ENCODE measurements at regions not wholly inside any gene's neighbourhood (a gene's known extent, or its start where the extent isn't known, plus 50 kb on each side); places are given as distances from the start of the nearest gene placed in this dataset.
"Not testable (repeated sequence)": the region's sequence is repeated elsewhere in the genome, so short reads cannot be mapped to it uniquely, and the experiment has no call there.

DNA sequence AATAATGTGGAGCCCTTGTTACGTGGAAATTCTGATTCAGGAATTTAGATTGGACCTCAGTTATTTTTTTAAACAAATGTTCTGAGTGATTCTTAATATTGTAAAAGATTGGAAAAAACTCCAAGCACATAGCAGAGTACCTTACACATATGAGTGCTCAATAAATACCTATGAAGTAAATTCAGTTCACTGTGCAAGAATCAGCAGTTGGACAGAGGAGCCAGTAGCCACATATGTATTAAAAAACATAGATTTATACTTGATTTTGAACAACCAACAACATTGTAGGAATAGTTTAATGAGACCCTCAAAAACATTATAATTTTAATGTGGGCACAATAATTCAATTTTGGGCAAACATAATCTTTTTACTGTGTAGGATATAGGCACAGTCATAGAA, 109.3 kb upstream of the B3GAT2 start:
- no peak for DNase-seq

DNA sequence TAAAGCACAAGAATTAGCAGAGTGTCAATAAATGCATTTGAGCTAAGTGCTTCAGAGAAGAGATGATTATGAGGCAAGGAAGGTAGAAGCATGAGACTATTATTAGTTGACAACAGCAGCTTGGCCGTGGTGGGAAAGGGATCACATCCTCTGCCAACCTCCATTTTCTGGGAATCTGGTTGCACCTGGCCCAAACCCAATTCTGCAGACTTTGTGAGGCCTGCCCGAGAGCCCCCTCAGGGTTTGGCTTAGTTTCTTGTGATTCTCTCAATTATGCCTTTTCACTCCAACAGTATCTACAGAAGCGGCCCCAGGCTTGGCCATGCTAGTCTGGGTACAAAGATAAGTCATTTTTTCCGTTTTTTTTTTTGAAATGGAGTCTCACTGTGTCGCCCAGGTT, 111.0 kb upstream of the B3GAT2 start:
- peak; percentile 98 for DNase-seq

DNA sequence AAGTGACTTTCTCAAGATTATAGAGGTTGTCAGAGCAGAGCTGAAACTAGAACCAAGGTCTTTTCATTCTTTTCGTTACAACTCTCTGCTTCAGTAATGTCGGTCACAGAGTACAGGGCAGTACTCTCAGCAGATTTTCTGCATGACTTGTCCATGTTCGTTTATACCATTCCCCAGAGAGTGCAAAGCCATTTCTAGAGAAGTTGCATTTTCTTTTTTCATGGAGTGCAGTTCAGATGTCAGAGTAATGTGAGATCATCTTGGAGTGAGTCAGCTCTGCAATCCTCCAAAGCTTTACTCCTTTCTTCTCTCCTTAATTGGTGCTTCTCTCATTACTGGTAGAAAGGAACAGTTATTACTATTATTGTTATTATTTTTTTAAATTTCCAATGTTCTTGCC, 115.6 kb upstream of the B3GAT2 start:
- peak; percentile 73 for DNase-seq

DNA sequence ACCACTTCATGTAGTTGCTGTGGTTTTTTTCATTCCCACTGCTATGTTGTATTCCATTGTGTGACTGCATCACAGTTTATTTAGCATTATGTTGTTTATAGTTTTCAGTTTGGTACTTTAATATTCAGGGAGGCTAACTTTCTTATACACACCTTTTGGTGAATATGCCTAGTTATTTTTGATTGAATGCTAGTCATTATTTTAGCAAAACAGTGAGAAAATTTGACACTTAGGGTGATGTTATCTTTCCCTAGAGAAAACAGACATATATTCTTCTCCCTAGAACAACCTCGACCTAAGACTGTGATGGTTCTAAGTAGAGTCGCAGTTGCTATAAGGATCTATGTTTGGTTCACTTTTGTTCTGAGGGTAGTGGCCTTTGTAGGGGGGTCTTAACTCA, 120.8 kb upstream of the B3GAT2 start:
- DNase-seq = no peak

DNA sequence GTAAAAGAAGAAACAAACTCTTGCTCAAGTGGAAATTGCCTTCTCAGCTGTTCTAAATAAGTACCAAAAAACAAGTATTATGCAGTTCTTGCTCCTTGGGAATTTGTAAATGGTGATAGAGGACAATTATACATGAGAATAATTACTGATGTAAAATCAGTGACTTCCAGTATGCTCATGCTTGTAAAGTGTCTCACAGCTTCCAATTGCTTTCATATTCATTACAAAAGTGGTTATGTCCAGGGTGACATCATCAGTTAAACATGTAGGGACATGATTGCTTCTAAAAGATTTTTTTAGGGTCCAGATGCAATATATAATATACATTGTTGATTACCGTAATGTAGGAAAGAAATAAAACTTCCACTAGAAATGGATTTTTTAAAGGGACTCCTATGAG, 122.8 kb upstream of the B3GAT2 start:
- no peak for DNase-seq

DNA sequence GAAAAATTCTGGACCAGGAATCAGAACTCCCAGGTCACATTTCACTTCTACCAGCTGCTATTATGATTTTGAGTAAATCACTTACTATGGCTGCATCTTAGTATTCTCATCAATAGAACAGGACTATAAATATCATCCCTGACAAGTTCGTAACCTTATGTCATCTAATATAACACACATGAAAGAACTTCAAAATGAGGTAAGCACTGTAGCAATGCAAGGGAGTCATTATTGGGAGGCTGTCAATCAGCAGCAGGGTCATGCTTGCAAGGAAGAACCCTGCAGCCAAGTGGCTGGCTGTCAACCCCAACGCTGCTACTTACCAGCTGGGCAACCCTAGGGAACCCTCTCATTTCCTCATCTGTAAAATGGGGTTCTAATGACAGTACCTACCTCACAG, 123.3 kb upstream of the B3GAT2 start:
- peak; percentile 74 for DNase-seq

DNA sequence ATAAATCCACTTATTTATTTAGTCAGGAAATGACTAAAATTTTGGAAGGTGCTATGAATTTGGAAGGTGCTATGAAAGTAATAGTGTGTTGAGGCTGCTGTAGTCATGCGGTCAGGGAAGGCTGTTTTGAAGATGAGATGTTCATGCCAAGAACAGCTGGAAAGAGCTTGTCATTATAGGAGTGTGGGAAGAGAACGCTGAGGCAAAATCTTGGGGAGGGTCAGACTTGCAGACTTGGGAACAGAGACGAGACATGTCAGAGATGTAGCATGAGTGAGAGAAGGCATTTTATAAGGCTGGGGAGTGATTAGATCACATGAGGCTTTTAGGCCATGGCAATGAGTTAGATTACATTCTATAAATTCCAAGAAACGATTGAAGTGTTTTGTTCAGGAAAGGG, 124.0 kb upstream of the B3GAT2 start:
- DNase-seq = peak; percentile 43

DNA sequence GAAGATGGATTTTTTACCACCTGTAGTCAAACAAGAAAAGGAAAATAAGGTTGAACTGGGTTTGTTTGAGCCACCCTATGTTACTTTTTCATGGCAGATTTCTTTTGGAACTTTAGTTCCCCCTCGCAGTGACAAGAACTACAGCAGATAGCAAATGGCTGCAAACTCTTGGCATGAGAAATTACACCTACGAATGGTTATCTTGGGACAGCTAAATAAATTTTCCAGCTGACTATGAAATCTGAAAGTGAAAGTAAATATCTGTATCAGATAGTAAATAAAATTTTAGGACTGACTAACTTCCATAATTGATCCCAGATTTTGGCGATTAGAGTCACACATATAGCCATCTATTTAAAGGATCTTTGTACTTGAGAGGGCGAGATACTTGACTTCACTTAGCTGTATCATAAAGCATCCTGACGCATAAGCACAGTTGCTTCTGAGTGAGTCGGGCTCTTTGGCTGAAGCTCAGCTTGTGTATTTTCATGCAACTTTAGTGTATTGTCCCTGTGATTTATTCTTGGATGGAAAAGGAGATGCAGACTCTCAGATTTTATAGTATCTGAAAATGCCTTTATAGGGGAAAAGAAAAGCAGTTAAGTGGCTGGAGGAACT, 125.3 kb upstream of the B3GAT2 start:
- DNase-seq = no peak

DNA sequence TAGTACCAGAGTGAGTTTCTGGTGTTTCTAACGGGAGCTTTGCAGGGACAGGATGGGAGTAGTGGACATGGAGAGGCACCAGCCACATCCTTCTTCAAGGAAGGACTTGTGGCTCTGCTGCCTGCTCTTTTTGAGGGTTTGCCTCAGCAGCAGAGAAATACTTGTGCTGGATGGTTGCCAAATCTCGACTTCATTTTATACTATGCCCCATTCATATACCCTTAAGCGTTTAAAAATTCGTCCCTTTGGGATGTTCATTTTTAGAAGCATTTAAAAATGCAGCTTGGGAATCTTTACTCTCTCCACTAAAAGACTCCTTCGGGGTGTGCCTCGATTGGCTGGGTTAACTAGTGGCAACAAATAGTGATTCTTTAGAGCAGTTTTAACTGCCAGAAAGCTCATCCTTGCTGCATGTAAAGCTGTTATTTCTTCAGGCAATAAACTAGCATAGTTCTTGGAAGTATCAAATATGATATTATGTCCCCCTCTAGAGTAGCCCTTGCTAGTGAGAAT, 126.5 kb upstream of the B3GAT2 start:
- no peak for DNase-seq

DNA sequence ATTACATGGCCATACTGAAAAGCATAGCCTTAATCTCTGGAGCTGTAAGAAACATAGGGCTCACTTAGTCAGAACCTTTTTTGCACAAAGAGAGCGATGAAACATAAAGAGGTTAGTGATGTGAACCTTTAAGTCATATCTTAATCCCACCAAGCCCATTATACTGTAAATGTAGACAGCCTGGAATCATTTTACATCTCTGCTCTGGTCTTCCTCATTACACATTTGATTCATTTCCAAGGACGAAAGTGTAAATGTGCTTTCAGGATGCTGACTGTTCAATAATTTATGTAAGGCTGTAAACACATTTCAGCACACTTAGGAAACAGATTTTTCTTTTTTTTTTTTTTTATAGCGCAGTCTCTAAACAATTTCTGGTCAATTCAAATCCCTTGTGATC, 131.3 kb upstream of the B3GAT2 start:
- no peak for DNase-seq

DNA sequence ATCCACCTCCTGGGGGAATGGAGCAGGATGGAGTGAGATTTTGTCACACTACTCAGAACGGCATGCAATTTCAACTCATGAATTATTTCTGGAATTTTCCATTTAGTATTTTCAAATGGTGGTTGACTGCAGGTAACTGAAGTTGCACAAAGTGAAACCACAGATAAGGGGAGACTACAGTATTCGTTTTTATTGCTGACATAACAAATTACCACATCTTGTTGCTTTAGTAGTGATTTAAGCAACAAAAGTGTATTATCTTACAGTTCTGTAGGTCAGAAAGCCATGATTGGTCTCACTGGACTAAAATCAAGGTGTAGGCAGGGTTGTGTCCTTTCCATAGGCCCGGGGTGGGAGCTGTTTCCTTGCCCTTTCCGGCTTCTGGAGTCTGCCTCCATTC, 133.4 kb upstream of the B3GAT2 start:
- no peak for DNase-seq

DNA sequence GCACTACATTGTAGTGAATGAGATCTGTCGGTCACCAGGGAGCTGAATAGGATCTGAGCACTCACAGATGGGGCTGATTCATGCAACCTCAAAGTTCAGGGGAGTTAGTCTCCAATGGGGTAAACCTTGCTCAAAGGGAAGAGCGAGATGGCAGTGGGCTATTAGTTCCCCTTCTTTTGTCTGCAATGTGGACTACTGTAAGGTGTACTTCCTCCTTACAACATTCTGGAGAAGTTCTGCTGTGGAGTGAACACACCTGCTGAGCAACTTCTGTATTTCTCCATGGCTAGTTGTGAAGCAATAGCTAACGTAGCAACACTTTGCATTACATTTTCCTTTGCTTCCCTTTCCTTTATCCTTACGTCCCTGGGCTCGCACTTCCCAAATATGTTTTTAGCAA, 134.3 kb upstream of the B3GAT2 start:
- DNase-seq = no peak

DNA sequence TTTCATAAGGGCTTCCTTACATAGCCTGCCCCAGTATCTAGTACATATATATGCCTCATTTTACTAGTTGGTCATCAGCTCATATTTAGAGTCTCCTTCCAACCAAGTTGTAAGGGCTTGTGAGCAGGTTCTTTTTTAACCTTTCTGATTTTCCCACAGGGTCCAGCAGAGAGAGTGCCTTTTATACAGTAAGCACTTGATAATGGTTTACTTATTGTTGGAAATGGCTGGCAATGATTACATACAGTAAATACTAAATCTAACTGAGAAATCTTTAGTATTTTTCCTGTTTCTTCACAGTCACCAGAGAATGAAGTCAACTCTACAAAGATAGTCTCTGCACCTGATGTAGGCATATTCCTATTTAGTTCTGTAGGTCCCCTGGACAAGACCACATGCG, 135.1 kb upstream of the B3GAT2 start:
- DNase-seq = no peak

DNA sequence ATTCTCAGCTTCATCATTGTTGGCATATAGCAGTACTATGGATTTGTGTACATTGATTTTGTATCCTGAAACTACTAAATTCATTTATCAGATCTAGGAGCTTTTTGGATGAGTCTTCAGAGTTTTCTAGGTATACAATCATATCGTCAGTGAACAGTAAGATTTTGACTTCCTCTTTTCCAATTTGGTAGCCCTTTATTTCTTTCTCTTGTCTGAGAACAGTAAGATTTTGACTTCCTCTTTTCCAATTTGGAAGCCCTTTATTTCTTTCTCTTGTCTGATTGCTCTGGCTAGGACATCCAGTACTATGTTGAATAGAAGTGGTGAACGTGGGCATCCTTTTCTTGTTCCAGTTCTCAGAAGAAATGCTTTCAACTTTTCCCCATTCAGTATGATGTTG, 140.4 kb upstream of the B3GAT2 start:
- DNase-seq = not testable (repeated sequence)

DNA sequence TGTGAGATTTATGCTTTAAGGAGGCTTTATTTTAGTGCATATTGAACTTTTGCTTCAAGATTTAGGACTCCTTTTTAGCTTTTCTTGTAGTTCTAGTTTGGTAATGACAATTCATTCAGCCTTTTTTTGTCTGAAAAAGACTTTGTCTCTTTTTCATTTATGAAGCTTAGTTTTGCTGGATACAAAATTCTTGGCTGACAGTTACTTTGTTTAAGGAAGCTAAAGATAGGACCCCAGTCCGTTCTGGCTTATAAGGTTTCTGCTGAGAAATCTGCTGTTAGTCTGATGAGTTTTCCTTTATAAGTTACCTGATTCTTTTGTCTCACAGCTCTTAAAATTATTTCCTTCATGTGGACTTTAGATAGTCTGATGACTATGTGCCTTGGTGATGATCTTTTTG, 142.8 kb upstream of the B3GAT2 start:
- DNase-seq = no peak

DNA sequence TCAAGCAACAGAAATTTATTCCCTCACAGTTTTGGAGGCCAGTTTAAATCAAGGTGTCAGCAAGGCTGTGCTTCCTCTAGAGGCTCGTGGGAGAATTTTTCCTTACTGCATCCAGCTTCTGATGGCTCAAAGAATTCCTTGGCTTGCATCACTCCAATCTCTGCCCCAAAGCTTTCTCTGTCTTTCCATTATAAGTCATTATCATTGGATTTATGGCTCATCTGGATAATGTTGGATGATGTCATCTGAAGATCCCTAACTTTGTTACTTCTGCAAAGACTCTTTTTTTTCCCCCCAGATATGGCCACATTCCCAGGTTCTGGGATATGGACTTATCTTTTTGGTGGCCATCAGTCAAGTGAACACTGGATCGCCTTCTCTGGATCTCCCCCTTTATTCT, 146.3 kb upstream of the B3GAT2 start:
- no peak for DNase-seq

DNA sequence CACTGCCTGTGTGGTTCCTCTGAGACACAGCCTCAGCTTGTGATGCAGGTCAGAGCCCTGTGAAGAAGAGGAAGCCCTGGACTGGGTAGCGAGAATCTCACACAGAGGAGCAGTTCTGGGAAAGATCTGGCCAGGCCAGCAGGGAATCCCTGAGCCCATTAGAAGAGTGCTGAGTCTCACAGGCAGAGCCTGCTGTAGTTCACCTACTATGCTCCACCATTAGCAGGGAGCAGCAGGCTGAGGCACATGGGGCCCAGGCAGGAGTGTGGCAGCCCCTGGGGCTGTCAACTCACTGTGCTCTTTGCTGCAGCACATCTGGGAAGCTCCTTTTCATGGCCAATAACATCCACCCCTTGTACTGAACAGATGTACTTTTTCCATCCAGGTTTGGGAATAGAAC, 146.8 kb upstream of the B3GAT2 start:
- no peak for DNase-seq

DNA sequence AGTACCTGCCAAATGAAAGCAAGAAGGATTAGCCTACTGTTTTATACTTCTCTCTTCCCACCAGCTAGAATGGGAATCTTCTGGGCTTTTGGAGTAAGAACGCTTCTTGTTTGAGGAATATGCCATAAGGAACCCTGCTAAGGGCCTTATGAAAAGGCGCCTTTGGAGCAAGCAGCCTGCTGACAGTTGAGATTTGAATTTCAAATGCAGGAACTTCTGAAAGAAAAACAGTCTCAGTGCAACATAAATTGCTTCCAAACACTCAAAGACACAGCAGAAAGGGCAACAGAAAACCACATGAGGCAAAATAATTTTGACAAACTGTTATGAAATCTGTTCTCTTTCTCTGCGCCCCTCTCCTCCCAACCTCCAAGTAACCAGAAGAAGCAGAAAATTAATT, 149.4 kb upstream of the B3GAT2 start:
- no peak for DNase-seq

DNA sequence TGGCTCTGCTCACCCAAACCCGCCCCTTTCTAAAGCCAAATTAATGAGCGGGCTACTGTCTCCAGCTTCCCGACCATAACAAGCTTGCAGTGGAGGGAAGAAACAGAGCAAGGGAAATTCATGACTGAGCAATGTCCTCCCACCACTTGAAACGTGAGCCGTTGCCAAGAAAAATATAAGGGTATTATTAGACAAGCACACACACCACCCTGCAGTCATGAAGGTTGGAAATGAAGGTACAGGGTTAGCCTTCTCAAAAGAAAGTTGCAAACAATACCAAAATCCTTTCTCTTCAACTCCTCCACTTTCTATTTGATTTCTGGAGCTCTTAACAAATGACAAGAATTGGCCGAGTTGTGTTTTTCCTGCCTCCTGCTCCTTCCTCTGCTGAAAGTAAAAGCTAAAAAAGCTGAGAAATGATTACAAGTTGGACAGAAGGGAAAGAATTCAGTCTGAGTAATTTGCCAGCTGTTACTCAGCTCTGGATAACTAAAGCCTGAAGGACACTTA, 151.1 kb upstream of the B3GAT2 start:
- DNase-seq = peak; percentile 97

DNA sequence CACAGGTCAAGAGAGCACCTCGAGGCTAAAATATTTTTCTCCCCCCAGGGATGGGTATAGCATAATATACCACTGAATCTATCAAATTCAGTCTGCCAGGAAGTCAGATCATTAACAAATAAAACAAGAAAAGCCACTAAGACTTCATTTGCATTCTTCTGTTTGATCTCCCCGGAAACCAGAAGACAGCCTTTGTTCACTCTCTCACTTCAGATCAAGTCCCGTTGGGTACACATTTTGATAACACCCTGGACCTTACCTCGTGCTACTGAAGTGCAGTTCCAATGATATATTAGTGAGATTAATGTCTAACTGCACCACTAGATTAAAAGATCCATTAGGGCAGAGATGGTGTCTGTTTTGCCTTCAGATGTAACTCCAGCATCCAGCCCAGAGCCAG, 157.7 kb upstream of the B3GAT2 start:
- DNase-seq = no peak

DNA sequence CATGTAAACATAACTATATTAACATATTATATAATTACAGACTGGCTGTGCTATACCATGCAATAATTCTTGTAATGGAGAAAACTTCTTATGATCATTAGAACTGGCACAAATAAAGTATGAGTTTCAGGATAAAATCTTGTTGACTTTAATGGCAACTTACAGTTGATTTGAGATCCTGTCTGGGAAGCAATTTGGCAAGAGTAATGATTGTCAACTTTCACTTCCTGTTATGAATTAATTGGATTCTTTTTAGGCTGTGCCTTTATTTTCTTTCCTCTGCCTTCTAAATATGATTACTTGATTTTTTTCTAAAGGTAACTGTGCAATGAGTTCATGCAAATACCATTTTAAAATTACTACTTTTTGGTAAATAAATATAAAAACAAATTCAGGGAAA, 158.1 kb upstream of the B3GAT2 start:
- peak; percentile 35 for DNase-seq

DNA sequence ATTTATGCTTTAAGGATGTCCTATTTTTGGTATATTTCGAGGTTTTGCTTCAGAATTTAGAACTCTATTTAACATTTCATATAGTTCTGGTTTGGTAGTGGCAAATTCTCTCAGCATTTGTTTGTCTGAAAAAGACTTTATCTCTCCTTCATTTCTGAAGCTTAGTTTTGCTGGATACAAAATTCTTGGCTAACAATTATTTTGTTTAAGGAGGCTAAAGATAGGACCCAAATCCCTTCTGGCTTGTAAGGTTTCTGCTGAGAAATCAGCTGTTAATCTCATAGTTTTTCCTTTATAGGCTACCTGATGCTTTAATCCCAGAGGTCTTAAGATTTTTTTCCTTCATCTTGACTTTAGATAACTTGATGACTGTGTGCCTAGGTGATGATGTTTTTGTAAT, 162.7 kb upstream of the B3GAT2 start:
- no peak for DNase-seq

DNA sequence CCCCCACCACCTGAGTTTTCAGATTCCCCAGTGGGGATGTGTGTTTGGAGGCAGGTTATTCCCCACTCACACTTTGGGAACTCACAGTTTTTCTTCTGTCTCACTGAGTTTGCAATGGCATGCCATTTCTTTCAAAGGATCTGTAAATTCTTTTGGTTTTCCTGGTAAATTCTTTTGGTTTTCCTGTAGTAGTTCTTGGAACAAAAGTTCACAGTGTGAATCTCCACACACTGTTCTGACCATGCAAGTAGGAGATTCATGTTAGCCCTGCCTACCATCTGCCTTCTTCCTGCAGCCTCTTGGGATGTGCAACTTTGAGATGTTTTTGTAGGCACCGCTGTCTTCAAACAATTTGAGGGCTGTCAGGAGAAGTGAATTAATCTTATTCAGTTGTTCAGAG, 165.6 kb upstream of the OGFRL1 start:
- no peak for DNase-seq

DNA sequence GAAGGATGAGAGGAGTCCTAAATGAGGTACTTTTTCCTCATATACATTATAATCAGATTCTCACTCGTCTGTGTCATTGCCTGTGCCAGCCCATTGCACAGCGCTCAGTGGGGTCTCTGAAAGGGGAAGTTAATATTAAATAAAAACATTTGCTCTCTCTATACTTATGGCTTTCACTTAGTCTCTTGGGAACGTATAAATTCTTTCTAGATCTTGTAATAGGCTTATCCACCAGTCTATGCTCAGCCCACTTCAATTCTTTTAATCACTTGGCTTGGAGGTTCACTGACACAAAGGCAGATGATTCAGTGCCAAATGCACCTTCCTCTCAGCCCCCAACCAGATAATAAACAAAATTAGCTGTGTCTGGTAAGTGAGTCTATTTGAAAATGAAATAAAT, 164.3 kb upstream of the OGFRL1 start:
- peak; percentile 84 for DNase-seq

DNA sequence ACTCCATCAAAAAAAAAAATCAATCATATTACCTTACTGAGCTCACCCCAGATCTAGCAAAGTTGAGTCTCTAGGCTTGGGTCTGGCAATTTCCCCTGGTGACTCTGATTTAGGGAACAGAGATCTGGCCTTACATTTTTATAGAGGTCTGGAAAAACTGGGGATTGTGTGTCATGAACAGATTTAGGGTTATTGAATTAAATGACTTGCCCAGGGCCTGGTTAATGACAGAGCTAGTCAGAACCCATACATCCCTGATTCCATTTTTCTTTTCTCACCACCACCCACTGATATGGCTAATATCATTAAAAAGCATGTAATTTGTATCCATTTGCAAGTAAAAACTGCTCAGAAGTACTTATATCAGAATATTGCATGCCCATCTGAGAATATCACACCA, 163.4 kb upstream of the OGFRL1 start:
- DNase-seq = no peak

All from NCI-H446 treated with DMSO at 0.1 percent for 48 hours (cell line).